ENCODE measurements at regions not wholly inside any gene's neighbourhood (a gene's known extent, or its start where the extent isn't known, plus 50 kb on each side); places are given as distances from the start of the nearest gene placed in this dataset.

DNA sequence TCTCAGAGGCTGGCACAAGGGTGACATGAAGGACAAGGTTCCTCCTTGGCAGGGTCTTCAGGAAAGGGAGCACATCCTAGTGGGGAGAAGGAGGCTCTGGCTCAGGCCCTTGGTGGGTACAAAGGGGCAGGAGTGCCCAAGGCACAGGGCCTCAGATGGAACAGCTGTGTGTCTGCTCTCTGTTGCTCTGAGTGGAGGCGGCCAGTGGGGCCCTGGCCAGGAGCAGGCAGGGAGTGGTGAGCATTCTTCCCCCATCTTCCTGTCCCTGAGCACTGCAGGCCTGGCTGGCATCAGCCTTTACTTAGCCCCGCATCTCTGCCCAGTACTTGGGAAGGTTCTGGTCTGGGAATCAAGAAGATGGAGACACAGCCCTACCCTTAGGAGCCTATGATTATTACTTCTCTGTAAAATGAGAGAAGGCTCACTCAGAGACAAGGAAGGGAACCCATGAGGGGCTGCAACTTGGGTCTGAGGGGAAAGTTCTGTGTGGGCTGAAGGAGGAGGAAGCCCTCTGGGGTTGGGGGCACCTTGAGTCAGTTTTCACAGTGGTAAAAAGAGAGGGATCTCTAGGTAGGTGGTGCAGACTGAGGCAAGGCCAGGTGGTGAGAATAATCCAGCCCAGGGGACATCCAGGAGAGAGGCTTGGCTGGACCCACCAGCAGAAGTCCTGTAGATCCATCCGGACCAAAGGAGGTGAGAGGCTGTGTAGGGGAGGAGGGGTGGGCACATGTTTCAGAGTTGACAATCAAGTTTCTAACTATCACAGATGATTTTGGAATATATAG lies 173.5 kb downstream of the TSHZ3 start:
- no peak for TF ChIP-seq CTCF (IDR thresholded peaks at IDR 0.05; ENCODE audit: insufficient read depth, low read length)
- no peak for TF ChIP-seq POLR2AphosphoS5 (IDR thresholded peaks at IDR 0.05; ENCODE audit: low read depth)
- TF ChIP-seq, protein P1, sequence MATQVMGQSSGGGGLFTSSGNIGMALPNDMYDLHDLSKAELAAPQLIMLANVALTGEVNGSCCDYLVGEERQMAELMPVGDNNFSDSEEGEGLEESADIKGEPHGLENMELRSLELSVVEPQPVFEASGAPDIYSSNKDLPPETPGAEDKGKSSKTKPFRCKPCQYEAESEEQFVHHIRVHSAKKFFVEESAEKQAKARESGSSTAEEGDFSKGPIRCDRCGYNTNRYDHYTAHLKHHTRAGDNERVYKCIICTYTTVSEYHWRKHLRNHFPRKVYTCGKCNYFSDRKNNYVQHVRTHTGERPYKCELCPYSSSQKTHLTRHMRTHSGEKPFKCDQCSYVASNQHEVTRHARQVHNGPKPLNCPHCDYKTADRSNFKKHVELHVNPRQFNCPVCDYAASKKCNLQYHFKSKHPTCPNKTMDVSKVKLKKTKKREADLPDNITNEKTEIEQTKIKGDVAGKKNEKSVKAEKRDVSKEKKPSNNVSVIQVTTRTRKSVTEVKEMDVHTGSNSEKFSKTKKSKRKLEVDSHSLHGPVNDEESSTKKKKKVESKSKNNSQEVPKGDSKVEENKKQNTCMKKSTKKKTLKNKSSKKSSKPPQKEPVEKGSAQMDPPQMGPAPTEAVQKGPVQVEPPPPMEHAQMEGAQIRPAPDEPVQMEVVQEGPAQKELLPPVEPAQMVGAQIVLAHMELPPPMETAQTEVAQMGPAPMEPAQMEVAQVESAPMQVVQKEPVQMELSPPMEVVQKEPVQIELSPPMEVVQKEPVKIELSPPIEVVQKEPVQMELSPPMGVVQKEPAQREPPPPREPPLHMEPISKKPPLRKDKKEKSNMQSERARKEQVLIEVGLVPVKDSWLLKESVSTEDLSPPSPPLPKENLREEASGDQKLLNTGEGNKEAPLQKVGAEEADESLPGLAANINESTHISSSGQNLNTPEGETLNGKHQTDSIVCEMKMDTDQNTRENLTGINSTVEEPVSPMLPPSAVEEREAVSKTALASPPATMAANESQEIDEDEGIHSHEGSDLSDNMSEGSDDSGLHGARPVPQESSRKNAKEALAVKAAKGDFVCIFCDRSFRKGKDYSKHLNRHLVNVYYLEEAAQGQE (IDR thresholded peaks at IDR 0.05; ENCODE audit: insufficient replicate concordance, low read depth) = no peak
